AG04450 (cell line): ENCODE measurements at regions not wholly inside any gene's neighbourhood (a gene's known extent, or its start where the extent isn't known, plus 50 kb on each side); places are given as distances from the start of the nearest gene placed in this dataset.

Experiments
- CTCF ChIA-PET: fragments of 300-600, 350-600 bp; formaldehyde crosslinking; extraction: SDS; loops from one replicate; lab custom pipeline; 2022; ENCODE audit warnings: antibody characterized with exemption, inconsistent platforms; lab: Charles Lee
- POLR2A ChIA-PET: fragments of 350-600 bp; formaldehyde crosslinking; extraction: SDS; loops from one replicate; lab custom pipeline; 2021; ENCODE audit warnings: antibody characterized with exemption, inconsistent platforms; lab: Yijun Ruan, JAX
- DNase-seq: peaks from one replicate; pipeline ENCODE4 v3.0.0-alpha.2; 2011; ENCODE audit warnings: low read depth, low spot score
- H3K27ac ChIP-seq: one replicate; pipeline ENCODE4 v1.5.1; 2012; ENCODE audit warnings: low read depth, low read length, control low read depth
- H3K27me3 ChIP-seq: one replicate; pipeline ENCODE4 v1.6.0; 2012; ENCODE audit warnings: low read length; ENCODE audit not compliant: control insufficient read depth, insufficient read depth
- H3K4me3 ChIP-seq: 2 replicates; pipeline ENCODE4 v1.5.1; 2011; ENCODE audit warnings: mild to moderate bottlenecking, low read depth, low read length, control low read depth
- H3K9me3 ChIP-seq: 2 replicates; pipeline ENCODE4 v1.5.1; 2012; ENCODE audit warnings: low read length; ENCODE audit not compliant: control insufficient read depth, insufficient read depth
- CTCF ChIP-seq: IDR thresholded peaks from 2 replicates; pipeline ENCODE4 v1.5.1; 2011; ENCODE audit warnings: low read depth, low read length, control low read depth, inconsistent platforms

GRCh38 chr11:130772266-130773227, 143.7 kb downstream of the SNX19 start:
- Histone ChIP-seq H3K27ac (peak overlapping the region; percentile 62), H3K27me3 (no peaks in the 10 kb centered on the region), H3K9me3 (no peaks in the 10 kb centered on the region; the same call in none of the 2 replicates), H3K4me3 (no peak overlapping the region)
- no peak for TF ChIP-seq CTCF
- ChIA-PET POLR2A (interaction anchor here (0.6 to 2.0 kb wide), 8 partner anchors 10 to 329 kb away, joined by 3 to 12 read pairs (median 4); partner anchors contain the start of gene ADAMTS15), CTCF (interaction anchor here (0.6 kb wide), 1 partner anchor 55 kb away, joined by 6 read pairs; no protein-coding TSS in a partner anchor)
- DNase-seq, result peak; percentile 92

GRCh38 chr11:130773244-130773820, 142.9 kb downstream of the SNX19 start:
- peak overlapping the region; percentile 32 for H3K27ac ChIP-seq
- no peak for TF ChIP-seq CTCF

GRCh38 chr11:130774703-130775102, 141.6 kb downstream of the SNX19 start:
- H3K9me3 ChIP-seq, result peaks cover 6% of the 10 kb centered on the region; the same call in 1 of the 2 replicates
- TF ChIP-seq CTCF, result no peak
- H3K27ac ChIP-seq, result no peak overlapping the region
- no peak overlapping the region for H3K4me3 ChIP-seq
- no peak for DNase-seq
- no peaks in the 10 kb centered on the region for H3K27me3 ChIP-seq
- POLR2A ChIA-PET, result no interaction called here
- CTCF ChIA-PET, result interaction anchor here (1.3 kb wide), 1 partner anchor 53 kb away, joined by 3 read pairs; no protein-coding TSS in a partner anchor

More at GRCh38 chr11:130773244-130773820, 142.9 kb downstream of the SNX19 start:
- H3K27me3 ChIP-seq, result no peaks in the 10 kb centered on the region
- peaks cover 6% of the 10 kb centered on the region for H3K9me3 ChIP-seq
- ChIA-PET POLR2A (interaction anchor here (1.1 to 2.0 kb wide), 3 partner anchors 9 to 54 kb away, joined by 3 to 12 read pairs (median 5); no protein-coding TSS in a partner anchor), CTCF (interaction anchor here (1.3 kb wide), 1 partner anchor 54 kb away, joined by 3 read pairs; no protein-coding TSS in a partner anchor)
- H3K4me3 ChIP-seq, result no peak overlapping the region
- no peak for DNase-seq

GRCh38 chr11:130775306-130776060, 140.8 kb downstream of the SNX19 start:
- H3K27ac ChIP-seq, result no peak overlapping the region
- POLR2A ChIA-PET, result interaction anchor here (0.7 kb wide), 1 partner anchor 231 kb away, joined by 3 read pairs; no protein-coding TSS in a partner anchor
- no peaks in the 10 kb centered on the region for H3K27me3 ChIP-seq
- no peak overlapping the region for H3K4me3 ChIP-seq
- TF ChIP-seq CTCF, result no peak
- no peak for DNase-seq
- CTCF ChIA-PET, result no interaction called here
- H3K9me3 ChIP-seq, result peaks cover 6% of the 10 kb centered on the region; the same call in 1 of the 2 replicates
